HUES64 (cell line): ENCODE measurements at regions not wholly inside any gene's neighbourhood (a gene's known extent, or its start where the extent isn't known, plus 50 kb on each side); places are given as distances from the start of the nearest gene placed in this dataset.
"Not testable (repeated sequence)": the region's sequence is repeated elsewhere in the genome, so short reads cannot be mapped to it uniquely, and the experiment has no call there.

ENCODE experiments used
- H3K27ac ChIP-seq: 2 replicates; pipeline ENCODE4 v1.7.0; 2013; ENCODE audit warnings: low read depth, low read length, inconsistent platforms
- H3K27me3 ChIP-seq: 2 replicates; pipeline ENCODE4 v1.6.1; 2013; ENCODE audit warnings: mild to moderate bottlenecking, low read length; ENCODE audit not compliant: insufficient read depth
- H3K36me3 ChIP-seq: 2 replicates; pipeline ENCODE4 v1.6.1; 2013; ENCODE audit warnings: mild to moderate bottlenecking, low read length; ENCODE audit not compliant: insufficient read depth
- H3K4me1 ChIP-seq: 2 replicates; pipeline ENCODE4 v1.6.1; 2013; ENCODE audit warnings: mild to moderate bottlenecking, low read length, moderate library complexity; ENCODE audit not compliant: insufficient read depth
- H3K4me3 ChIP-seq: 2 replicates; pipeline ENCODE4 v1.5.1; 2013; ENCODE audit warnings: mild to moderate bottlenecking, low read length, moderate library complexity
- H3K9ac ChIP-seq: 2 replicates; pipeline ENCODE4 v1.6.1; 2013; ENCODE audit warnings: mild to moderate bottlenecking, low read depth, low read length
- H3K9me3 ChIP-seq: 2 replicates; pipeline ENCODE4 v1.6.1; 2013; ENCODE audit warnings: low read depth, low read length; ENCODE audit not compliant: insufficient read depth
- WGBS: fragments of 150-250, 120-280 bp; methylation state at CpG from one replicate; pipeline ENCODE4 v1.1.7; 2013; ENCODE audit warnings: missing lambda C conversion rate; 5-methylcytosine and 5-hydroxymethylcytosine counted together

- no peaks in the 10 kb centered on the region for H3K4me1 ChIP-seq
- H3K27me3 ChIP-seq = no peaks in the 10 kb centered on the region
- WGBS = 96% methylated on average over 4 of the region's 4 CpGs
- H3K36me3 ChIP-seq = no peaks in the 10 kb centered on the region
- H3K9me3 ChIP-seq = no peaks in the 10 kb centered on the region
- no peak overlapping the region for H3K4me3 ChIP-seq
- no peak overlapping the region for H3K27ac ChIP-seq
- H3K9ac ChIP-seq = no peak overlapping the region
Measured at GRCh38 chr4:115484479-115484878, 371.1 kb upstream of the NDST4 start.

GRCh38 chr4:115470763-115471162 lies 357.3 kb upstream of the NDST4 start:
- H3K27me3 ChIP-seq = no peaks in the 10 kb centered on the region
- H3K4me1 ChIP-seq = no peaks in the 10 kb centered on the region
- no peak overlapping the region for H3K4me3 ChIP-seq
- H3K9me3 ChIP-seq = no peaks in the 10 kb centered on the region
- H3K27ac ChIP-seq = no peak overlapping the region
- WGBS = no CpG with 5 or more reads among the region's 1 CpG
- no peaks in the 10 kb centered on the region for H3K36me3 ChIP-seq
- H3K9ac ChIP-seq = no peak overlapping the region

DNA sequence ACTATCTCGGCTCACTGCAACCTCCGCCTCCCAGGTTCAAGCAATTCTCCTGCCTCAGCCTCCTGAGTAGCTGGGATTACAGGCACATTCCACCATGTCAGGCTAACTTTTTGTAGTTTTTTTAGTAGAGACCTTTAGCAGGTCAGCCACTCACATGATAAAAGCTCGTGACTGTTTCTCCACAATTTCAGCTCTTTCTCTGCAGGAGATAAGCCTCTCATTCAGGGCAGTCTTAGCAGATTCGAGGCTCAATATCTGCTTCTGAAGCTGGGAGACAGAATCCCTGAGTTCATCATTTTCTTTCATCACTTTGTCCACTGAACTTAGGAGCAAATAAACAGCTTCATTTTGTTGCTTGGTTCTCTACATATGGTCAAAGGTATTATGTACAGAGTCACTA lies 345.9 kb upstream of the NDST4 start:
- H3K27me3 ChIP-seq, H3K9me3 ChIP-seq, H3K27ac ChIP-seq, H3K36me3 ChIP-seq, H3K4me1 ChIP-seq, H3K4me3 ChIP-seq, H3K9ac ChIP-seq: not testable (repeated sequence)
- 92% methylated on average over 4 of the region's 4 CpGs for WGBS

GRCh38 chr4:115456231-115456630 lies 342.8 kb upstream of the NDST4 start:
- Histone ChIP-seq H3K4me3 (no peak overlapping the region), H3K9ac (no peak overlapping the region), H3K4me1 (no peaks in the 10 kb centered on the region), H3K36me3 (no peaks in the 10 kb centered on the region), H3K9me3 (no peaks in the 10 kb centered on the region), H3K27me3 (no peaks in the 10 kb centered on the region), H3K27ac (no peak overlapping the region)
- no CpG with 5 or more reads among the region's 1 CpG for WGBS

GRCh38 chr4:115454228-115454627 lies 340.8 kb upstream of the NDST4 start:
- no peaks in the 10 kb centered on the region for H3K4me1 ChIP-seq
- H3K9me3 ChIP-seq = no peaks in the 10 kb centered on the region
- no peaks in the 10 kb centered on the region for H3K36me3 ChIP-seq
- H3K27ac ChIP-seq = no peak overlapping the region
- WGBS = 92% methylated on average over 2 of the region's 2 CpGs
- no peak overlapping the region for H3K9ac ChIP-seq
- no peak overlapping the region for H3K4me3 ChIP-seq
- no peaks in the 10 kb centered on the region for H3K27me3 ChIP-seq

DNA sequence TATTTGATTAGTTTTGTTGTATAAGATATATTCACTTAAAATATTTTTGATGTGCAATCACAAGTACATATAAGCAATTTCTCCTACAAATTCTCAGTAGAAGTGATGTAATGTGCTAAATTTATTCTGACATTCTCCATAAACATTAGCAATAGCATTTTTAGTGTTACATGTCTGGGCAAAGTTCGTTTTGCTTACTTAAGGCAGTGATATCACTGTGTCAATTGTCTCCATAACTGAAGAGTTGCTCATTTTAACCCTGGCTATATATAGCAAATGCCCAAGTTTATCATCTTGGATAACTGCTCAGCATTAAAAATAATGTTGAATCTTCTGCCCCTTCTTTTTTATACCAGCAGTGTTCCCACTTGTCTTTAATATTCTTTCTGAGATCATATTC lies 340.0 kb upstream of the NDST4 start:
- no peaks in the 10 kb centered on the region for H3K9me3 ChIP-seq
- WGBS = 79% methylated on average over 1 of the region's 1 CpG
- no peak overlapping the region for H3K4me3 ChIP-seq
- H3K27me3 ChIP-seq = no peaks in the 10 kb centered on the region
- no peaks in the 10 kb centered on the region for H3K36me3 ChIP-seq
- no peaks in the 10 kb centered on the region for H3K4me1 ChIP-seq
- no peak overlapping the region for H3K27ac ChIP-seq
- H3K9ac ChIP-seq = no peak overlapping the region

DNA sequence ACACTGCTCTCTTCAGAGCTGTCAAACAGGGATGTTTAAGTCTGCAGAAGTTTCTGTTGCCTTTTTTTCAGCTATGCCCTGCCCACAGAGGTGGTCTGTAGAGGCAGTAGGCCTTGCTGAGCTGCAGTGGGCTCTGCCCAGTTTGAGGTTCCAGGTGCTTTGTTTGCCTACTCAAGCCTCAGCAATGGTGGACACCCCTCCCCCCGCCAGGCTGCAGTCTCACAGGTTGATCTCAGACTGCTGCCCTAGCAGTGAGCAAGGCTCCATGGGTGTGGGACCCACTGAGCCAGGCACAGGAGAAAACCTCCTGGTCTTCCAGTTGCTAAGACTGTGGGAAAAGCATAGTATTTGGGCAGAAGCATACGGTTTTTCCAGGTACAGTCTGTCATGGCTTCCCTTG lies 338.8 kb upstream of the NDST4 start:
- H3K36me3 ChIP-seq, H3K9me3 ChIP-seq, H3K27ac ChIP-seq, H3K27me3 ChIP-seq, H3K9ac ChIP-seq, H3K4me1 ChIP-seq, H3K4me3 ChIP-seq: not testable (repeated sequence)
- 99% methylated on average over 2 of the region's 2 CpGs for WGBS

- no peaks in the 10 kb centered on the region for H3K36me3 ChIP-seq
- no peaks in the 10 kb centered on the region for H3K27me3 ChIP-seq
- 97% methylated on average over 1 of the region's 3 CpGs for WGBS
- no peak overlapping the region for H3K4me3 ChIP-seq
- no peak overlapping the region for H3K9ac ChIP-seq
- H3K9me3 ChIP-seq = 0 out of 2 replicates have a peak, but pooled peaks cover 6% of the 10 kb centered on the region
- H3K27ac ChIP-seq = no peak overlapping the region
- H3K4me1 ChIP-seq = no peaks in the 10 kb centered on the region
Measured at GRCh38 chr4:115437739-115438138, 324.3 kb upstream of the NDST4 start.

DNA sequence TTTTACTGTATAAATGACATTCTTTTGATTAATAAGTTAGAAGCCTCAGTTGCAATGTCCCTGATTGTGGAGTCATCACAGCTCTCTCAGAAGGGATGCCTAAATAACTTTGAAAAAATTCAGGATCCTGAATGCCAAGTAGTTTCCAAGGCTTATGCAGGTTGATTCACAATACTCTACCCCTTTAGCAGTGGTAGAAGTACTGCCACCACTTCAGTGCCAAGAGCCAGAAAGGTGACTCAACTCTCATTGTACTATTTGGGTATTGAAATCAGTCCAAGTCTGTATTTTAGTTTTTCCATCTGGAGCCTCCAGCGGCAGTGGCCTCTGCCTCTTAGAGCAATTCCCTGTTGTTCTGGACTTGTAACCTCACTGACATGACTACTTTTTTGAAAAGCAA lies 320.1 kb upstream of the NDST4 start:
- Histone ChIP-seq H3K4me3 (no peak overlapping the region), H3K9me3 (no peaks in the 10 kb centered on the region), H3K27ac (no peak overlapping the region), H3K4me1 (no peaks in the 10 kb centered on the region), H3K36me3 (no peaks in the 10 kb centered on the region), H3K9ac (no peak overlapping the region), H3K27me3 (no peaks in the 10 kb centered on the region)
- WGBS = 83% methylated on average over 1 of the region's 1 CpG

- Histone ChIP-seq H3K27ac (no peak overlapping the region), H3K9me3 (0 out of 2 replicates have a peak, but pooled peaks cover under 1% of the 10 kb centered on the region), H3K27me3 (no peaks in the 10 kb centered on the region), H3K4me1 (no peaks in the 10 kb centered on the region), H3K9ac (no peak overlapping the region), H3K36me3 (no peaks in the 10 kb centered on the region), H3K4me3 (no peak overlapping the region)
- 79% methylated on average over 1 of the region's 3 CpGs for WGBS
Measured at GRCh38 chr4:115430024-115430423, 316.6 kb upstream of the NDST4 start.

DNA sequence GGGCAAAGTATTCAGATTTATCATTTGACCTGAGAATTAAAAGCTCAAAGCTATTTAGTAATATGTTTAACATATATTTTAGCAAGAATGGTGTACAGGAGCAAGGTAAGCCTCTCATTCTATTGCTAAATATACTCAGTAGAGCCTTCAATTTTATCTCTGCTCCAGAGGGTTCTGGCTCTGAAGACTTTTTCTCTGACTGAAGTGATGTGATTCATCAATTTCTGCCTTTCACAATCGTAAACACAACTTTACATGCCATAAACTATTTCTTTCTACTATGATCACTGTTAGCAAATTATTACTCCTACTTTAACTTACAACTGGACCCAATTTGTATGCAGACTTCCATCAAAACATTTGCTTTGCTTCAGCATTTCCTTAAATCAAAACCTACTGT lies 315.0 kb upstream of the NDST4 start:
- peaks cover 15% of the 10 kb centered on the region for H3K9me3 ChIP-seq
- 98% methylated on average over 1 of the region's 1 CpG for WGBS

GRCh38 chr4:115424852-115425251 lies 311.4 kb upstream of the NDST4 start:
- WGBS = 94% methylated on average over 1 of the region's 1 CpG
- H3K9ac ChIP-seq = no peak overlapping the region
- H3K4me3 ChIP-seq = no peak overlapping the region
- H3K27ac ChIP-seq = no peak overlapping the region
- no peaks in the 10 kb centered on the region for H3K27me3 ChIP-seq
- no peaks in the 10 kb centered on the region for H3K4me1 ChIP-seq
- H3K36me3 ChIP-seq = no peaks in the 10 kb centered on the region
- H3K9me3 ChIP-seq = peaks cover 44% of the 10 kb centered on the region

More for the DNA sequence above, 315.0 kb upstream of the NDST4 start:
- no peak overlapping the region for H3K4me3 ChIP-seq
- H3K27me3 ChIP-seq = no peaks in the 10 kb centered on the region
- H3K27ac ChIP-seq = no peak overlapping the region
- H3K4me1 ChIP-seq = no peaks in the 10 kb centered on the region
- H3K9ac ChIP-seq = no peak overlapping the region
- no peaks in the 10 kb centered on the region for H3K36me3 ChIP-seq
